ENCODE measurements at regions not wholly inside any gene's neighbourhood (a gene's known extent, or its start where the extent isn't known, plus 50 kb on each side); places are given as distances from the start of the nearest gene placed in this dataset.

DNA sequence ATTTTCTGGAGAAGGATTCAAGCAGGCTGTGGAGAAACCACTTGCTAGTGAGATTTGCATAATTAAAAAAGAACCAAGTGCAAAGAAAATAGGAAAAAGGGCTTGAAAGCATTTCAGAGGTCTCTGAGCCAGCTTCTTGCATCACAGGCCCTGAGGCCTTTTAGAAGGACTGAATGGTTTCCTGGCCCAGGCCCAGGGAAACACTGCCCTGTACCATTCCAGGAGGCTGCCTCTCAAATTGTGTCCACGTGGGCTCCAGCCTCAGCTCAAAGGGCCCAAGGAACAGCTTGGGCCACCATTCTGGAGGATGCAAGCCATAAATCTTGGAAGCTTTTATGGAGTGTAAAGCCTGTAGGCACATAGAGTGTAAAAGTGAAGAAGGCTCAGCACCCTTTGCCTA lies 523.3 kb upstream of the VRK2 start:
- Histone ChIP-seq H3K9me3 (no peaks in the 10 kb centered on the region), H3K4me1 (no peaks in the 10 kb centered on the region), H3K4me3 (no peak overlapping the region), H3K27me3 (no peaks in the 10 kb centered on the region), H3K36me3 (no peaks in the 10 kb centered on the region), H3K27ac (no peak overlapping the region)
- no peak for ATAC-seq
- no peak for TF ChIP-seq POLR2A (IDR thresholded peaks at IDR 0.05)
- TF ChIP-seq, protein P1, sequence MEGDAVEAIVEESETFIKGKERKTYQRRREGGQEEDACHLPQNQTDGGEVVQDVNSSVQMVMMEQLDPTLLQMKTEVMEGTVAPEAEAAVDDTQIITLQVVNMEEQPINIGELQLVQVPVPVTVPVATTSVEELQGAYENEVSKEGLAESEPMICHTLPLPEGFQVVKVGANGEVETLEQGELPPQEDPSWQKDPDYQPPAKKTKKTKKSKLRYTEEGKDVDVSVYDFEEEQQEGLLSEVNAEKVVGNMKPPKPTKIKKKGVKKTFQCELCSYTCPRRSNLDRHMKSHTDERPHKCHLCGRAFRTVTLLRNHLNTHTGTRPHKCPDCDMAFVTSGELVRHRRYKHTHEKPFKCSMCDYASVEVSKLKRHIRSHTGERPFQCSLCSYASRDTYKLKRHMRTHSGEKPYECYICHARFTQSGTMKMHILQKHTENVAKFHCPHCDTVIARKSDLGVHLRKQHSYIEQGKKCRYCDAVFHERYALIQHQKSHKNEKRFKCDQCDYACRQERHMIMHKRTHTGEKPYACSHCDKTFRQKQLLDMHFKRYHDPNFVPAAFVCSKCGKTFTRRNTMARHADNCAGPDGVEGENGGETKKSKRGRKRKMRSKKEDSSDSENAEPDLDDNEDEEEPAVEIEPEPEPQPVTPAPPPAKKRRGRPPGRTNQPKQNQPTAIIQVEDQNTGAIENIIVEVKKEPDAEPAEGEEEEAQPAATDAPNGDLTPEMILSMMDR (IDR thresholded peaks at IDR 0.05): no peak
- intact Hi-C loops (cut with DNase I): no loop called here
- DNase-seq: no peak
- 60% methylated on average over 1 of the region's 1 CpG for WGBS (ENCODE audit: insufficient coverage, low coverage, low lambda C conversion rate, missing lambda C conversion rate)

DNA sequence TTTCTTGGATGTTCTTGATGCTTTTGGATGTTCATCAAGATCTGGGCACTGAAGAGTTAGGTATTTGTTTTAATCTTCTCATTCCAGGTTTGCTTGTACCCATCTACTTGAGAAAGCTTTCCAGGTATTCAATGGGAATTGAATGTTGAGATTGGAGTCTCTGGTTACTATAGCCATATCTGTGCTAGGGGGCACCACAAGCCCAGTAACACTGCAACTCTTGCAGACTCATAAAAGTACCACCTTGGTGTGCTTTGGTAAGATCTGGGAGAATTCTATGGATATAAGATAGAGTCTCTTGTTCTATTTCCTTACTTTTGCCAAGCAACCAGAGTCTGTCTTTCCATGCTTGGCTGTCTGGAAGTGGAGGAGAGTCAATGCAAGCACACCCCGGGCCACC lies 518.9 kb upstream of the VRK2 start:
- TF ChIP-seq, protein P1 (IDR thresholded peaks at IDR 0.05): no peak
- no peak for TF ChIP-seq POLR2A (IDR thresholded peaks at IDR 0.05)
- DNase-seq (no peak), ATAC-seq (no peak)
- H3K27me3 ChIP-seq: no peaks in the 10 kb centered on the region
- WGBS (ENCODE audit: insufficient coverage, low coverage, low lambda C conversion rate, missing lambda C conversion rate): no CpG with 5 or more reads among the region's 1 CpG
- no peak overlapping the region for H3K27ac ChIP-seq
- no peaks in the 10 kb centered on the region for H3K36me3 ChIP-seq
- no peaks in the 10 kb centered on the region for H3K4me1 ChIP-seq
- intact Hi-C loops (cut with DNase I): no loop called here
- H3K4me3 ChIP-seq: no peak overlapping the region
- H3K9me3 ChIP-seq: no peaks in the 10 kb centered on the region

DNA sequence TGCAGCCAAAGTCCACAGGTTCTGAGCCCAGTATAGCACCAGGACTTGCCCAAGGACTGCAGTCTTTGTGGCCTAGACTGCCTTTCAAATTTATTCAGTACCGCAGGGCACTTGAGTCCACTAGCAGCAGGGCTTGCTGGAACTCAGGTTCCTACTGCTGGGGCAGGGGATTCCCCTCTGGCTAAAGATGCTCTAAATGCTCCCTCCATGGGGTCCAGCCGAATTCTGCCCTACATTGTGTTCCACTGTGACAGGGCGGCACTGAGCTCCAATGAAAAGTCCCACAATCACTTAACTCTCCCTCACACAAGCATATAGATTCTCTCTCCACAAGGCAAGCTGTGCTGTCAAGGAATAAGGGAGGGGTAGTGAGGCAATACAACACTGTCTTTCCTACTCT lies 518.1 kb upstream of the VRK2 start:
- Histone ChIP-seq H3K4me3 (no peak overlapping the region), H3K4me1 (no peaks in the 10 kb centered on the region), H3K36me3 (no peaks in the 10 kb centered on the region), H3K9me3 (no peaks in the 10 kb centered on the region), H3K27me3 (no peaks in the 10 kb centered on the region), H3K27ac (no peak overlapping the region)
- no peak for ATAC-seq
- no peak for TF ChIP-seq POLR2A (IDR thresholded peaks at IDR 0.05)
- TF ChIP-seq, protein P1 (IDR thresholded peaks at IDR 0.05): no peak
- no CpG with 5 or more reads among the region's 3 CpGs for WGBS (ENCODE audit: insufficient coverage, low coverage, low lambda C conversion rate, missing lambda C conversion rate)
- DNase-seq: no peak
- intact Hi-C loops (cut with DNase I): no loop called here

DNA sequence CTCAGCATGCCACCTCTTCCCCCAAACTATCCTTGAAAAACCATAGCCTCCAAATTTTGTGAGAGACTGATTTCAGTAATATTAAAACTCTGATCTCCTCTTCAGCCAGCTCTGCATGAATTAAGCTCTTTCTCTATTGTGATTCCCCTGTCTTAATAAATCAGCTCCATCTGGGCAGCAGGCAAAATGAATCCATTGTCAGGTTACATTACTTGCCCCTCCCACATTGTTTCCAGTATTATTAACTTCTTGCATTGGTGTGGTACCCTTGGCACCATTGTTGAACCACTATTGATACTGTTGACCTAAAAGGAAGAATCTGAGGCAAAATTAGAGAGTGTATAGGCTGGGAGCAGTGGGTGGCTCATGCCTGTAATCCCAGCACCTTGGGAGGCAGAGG lies 512.2 kb upstream of the VRK2 start:
- intact Hi-C loops (cut with DNase I): no loop called here
- no peak overlapping the region for H3K27ac ChIP-seq
- H3K4me3 ChIP-seq: no peak overlapping the region
- no peak for ATAC-seq
- DNase-seq: no peak
- H3K4me1 ChIP-seq: no peaks in the 10 kb centered on the region
- no peak for TF ChIP-seq POLR2A (IDR thresholded peaks at IDR 0.05)
- TF ChIP-seq, protein P1 (IDR thresholded peaks at IDR 0.05): no peak
- H3K27me3 ChIP-seq: no peaks in the 10 kb centered on the region
- no peaks in the 10 kb centered on the region for H3K9me3 ChIP-seq
- H3K36me3 ChIP-seq: no peaks in the 10 kb centered on the region

DNA sequence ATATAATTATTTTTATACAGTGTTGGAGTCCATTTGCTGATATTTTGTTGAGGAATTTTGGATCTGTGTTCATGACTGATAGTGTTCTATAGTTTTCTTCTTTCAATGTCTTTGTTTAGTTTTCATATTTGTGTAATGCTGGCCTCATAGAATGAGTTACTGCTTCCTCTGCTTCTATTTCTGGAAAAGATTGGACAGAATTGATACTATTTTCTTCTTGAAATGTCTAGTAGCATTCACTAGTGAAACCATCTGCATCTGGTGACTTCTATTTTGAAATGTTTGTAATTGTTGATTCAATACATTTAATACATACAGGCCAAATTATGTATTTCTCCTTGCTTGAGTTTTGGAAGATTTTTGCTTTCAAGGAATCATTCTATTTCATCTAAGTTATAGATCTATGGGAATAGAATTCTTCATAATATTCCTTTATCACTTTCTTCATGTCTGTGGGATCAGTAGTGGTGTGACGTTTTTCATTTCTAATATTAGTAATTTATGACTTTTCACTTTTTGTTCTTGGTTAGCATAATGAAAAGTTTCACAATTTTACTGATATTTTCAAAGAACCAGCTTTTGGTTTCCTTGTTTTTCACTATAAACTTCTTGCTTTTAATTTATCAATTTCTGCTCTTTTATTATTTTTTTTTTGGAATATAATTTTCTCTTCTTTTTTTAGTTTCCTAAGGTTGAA lies 509.9 kb upstream of the VRK2 start:
- intact Hi-C loops (cut with DNase I): no loop called here
- no peaks in the 10 kb centered on the region for H3K36me3 ChIP-seq
- no peak for DNase-seq
- TF ChIP-seq, protein P1 (IDR thresholded peaks at IDR 0.05): no peak
- TF ChIP-seq POLR2A (IDR thresholded peaks at IDR 0.05): no peak
- H3K4me1 ChIP-seq: no peaks in the 10 kb centered on the region
- 0% methylated on average over 1 of the region's 1 CpG for WGBS (ENCODE audit: insufficient coverage, low coverage, low lambda C conversion rate, missing lambda C conversion rate)
- no peak overlapping the region for H3K27ac ChIP-seq
- no peaks in the 10 kb centered on the region for H3K27me3 ChIP-seq
- no peak overlapping the region for H3K4me3 ChIP-seq
- no peaks in the 10 kb centered on the region for H3K9me3 ChIP-seq
- no peak for ATAC-seq
